B cell (primary cell): ENCODE measurements at regions not wholly inside any gene's neighbourhood (a gene's known extent, or its start where the extent isn't known, plus 50 kb on each side); places are given as distances from the start of the nearest gene placed in this dataset.

Experiments
- ATAC-seq: fragments of 200-7000 bp; cut with Tn5 transposase; one replicate; pipeline ENCODE4 v1.10.0; 2021; ENCODE audit warnings: low read depth, mild to moderate bottlenecking, moderate number of reproducible peaks, moderate library complexity
- CTCF ChIA-PET: fragments of 350-600 bp; sonication (Branson Sonifier 250); formaldehyde crosslinking; loops from one replicate; lab custom pipeline; 2021; ENCODE audit warnings: antibody characterized with exemption, inconsistent platforms; lab: Charles Lee
- POLR2A ChIA-PET: fragments of 350-600 bp; sonication (Branson Sonifier 250); formaldehyde crosslinking; loops from one replicate; lab custom pipeline; 2021; ENCODE audit warnings: antibody characterized with exemption; lab: Charles Lee
- DNase-seq: peaks from one replicate; pipeline ENCODE4 v3.0.0; 2013
- H2AFZ ChIP-seq: 2 replicates; pipeline ENCODE4 v1.6.1; 2012; ENCODE audit warnings: mild to moderate bottlenecking, low read depth, low read length; ENCODE audit not compliant: insufficient read depth, poor library complexity, severe bottlenecking
- H3K27ac ChIP-seq, 2 donors: 1 replicate in 1 of 2; 2 replicates in 1 of 2; pipeline ENCODE4 v1.5.1; 2012 to 2013; ENCODE audit warnings: low read length in 2 of 2, mild to moderate bottlenecking in 2 of 2, moderate library complexity in 1 of 2
- H3K27me3 ChIP-seq, 4 experiments: fragments of 200-600 bp in 1 of 4; sonication (generic) in 1 of 4; replicated peaks in 1 of 4; 1 replicate in 2 of 4; 2 replicates in 2 of 4; pipeline versions ENCODE4 v1.6.1 to v1.7.0; 2013 to 2016; ENCODE audit warnings: low read length in 3 of 4, mild to moderate bottlenecking in 2 of 4, mixed read lengths in 1 of 4, moderate library complexity in 1 of 4; ENCODE audit not compliant: insufficient read depth in 4 of 4, control insufficient read depth in 3 of 4; ENCODE audit errors: control extremely low read depth in 1 of 4
- H3K36me3 ChIP-seq, 2 experiments: replicated peaks in 1 of 2; 1 replicate in 1 of 2; 2 replicates in 1 of 2; pipeline versions ENCODE4 v1.6.1 to v1.7.1; 2013; ENCODE audit warnings: low read length in 1 of 2; ENCODE audit not compliant: insufficient read depth in 2 of 2, control insufficient read depth in 1 of 2; ENCODE audit errors: control extremely low read depth in 1 of 2, extremely low read depth in 1 of 2
- H3K4me1 ChIP-seq, 2 donors: fragments of 200-600 bp in 1 of 2; sonication (generic) in 1 of 2; 1 replicate in 1 of 2; 2 replicates in 1 of 2; pipeline versions ENCODE4 v1.5.1 to v1.6.1; 2013 to 2017; ENCODE audit warnings: low read length in 2 of 2; ENCODE audit not compliant: control insufficient read depth in 2 of 2, insufficient read depth in 2 of 2
- H3K4me2 ChIP-seq: replicated peaks from 2 replicates; pipeline ENCODE3; 2012; ENCODE audit warnings: mild to moderate bottlenecking, low read depth, low read length; ENCODE audit not compliant: poor library complexity, severe bottlenecking
- H3K4me3 ChIP-seq, 5 experiments: fragments of 200-600 bp in 1 of 5; sonication (generic) in 1 of 5; 1 replicate in 3 of 5; 2 replicates in 2 of 5; pipeline versions ENCODE4 v1.5.1 to v1.7.0; 2011 to 2016; ENCODE audit warnings: low read length in 4 of 5, mild to moderate bottlenecking in 4 of 5, low read depth in 2 of 5, control low read depth in 1 of 5, moderate library complexity in 1 of 5; ENCODE audit not compliant: insufficient read depth in 1 of 5; ENCODE audit errors: control extremely low read depth in 1 of 5, extremely low read depth in 1 of 5
- H3K79me2 ChIP-seq: fragments of 200-600 bp; sonication (generic); one replicate; pipeline ENCODE4 v1.6.0; 2016; ENCODE audit warnings: low read length; ENCODE audit not compliant: control insufficient read depth, insufficient read depth
- H3K9ac ChIP-seq: fragments of 200-600 bp; sonication (generic); 2 replicates; pipeline ENCODE4 v1.6.1; 2017; ENCODE audit warnings: mild to moderate bottlenecking, low read length, moderate library complexity
- H3K9me3 ChIP-seq, 3 donors: one replicate each; pipeline versions ENCODE4 v1.6.1 to v1.7.1; 2013; ENCODE audit warnings: low read length in 2 of 3; ENCODE audit not compliant: control insufficient read depth in 2 of 3, insufficient read depth in 1 of 3; ENCODE audit errors: control extremely low read depth in 1 of 3
- H4K20me1 ChIP-seq: 2 replicates; pipeline ENCODE4 v1.6.0; 2012; ENCODE audit warnings: mild to moderate bottlenecking, low read length; ENCODE audit not compliant: insufficient read depth, control insufficient read depth, poor library complexity, severe bottlenecking
- H3K27ac Mint-ChIP-seq: one replicate; pipeline ENCODE4 v1.8.0; 2021; ENCODE audit warnings: mixed read lengths
- H3K27me3 Mint-ChIP-seq: one replicate; pipeline ENCODE4 v1.8.0; 2021; ENCODE audit warnings: mixed read lengths
- H3K4me1 Mint-ChIP-seq: one replicate; pipeline ENCODE4 v1.8.0; 2021; ENCODE audit warnings: mixed read lengths
- H3K4me3 Mint-ChIP-seq: one replicate; pipeline ENCODE4 v1.8.0; 2021; ENCODE audit warnings: mixed read lengths
- H3K9me3 Mint-ChIP-seq: one replicate; pipeline ENCODE4 v1.8.0; 2022; ENCODE audit warnings: mixed read lengths; ENCODE audit not compliant: insufficient read depth
- CTCF ChIP-seq: fragments of 200-600 bp; IDR thresholded peaks from one replicate; pipeline ENCODE4 v1.8.0; 2022; ENCODE audit warnings: antibody characterized with exemption, mild to moderate bottlenecking
- EZH2 ChIP-seq: IDR thresholded peaks from 2 replicates; pipeline ENCODE4 v1.6.1; 2012; ENCODE audit warnings: borderline replicate concordance, low read depth, mild to moderate bottlenecking, moderate library complexity, low read length; ENCODE audit not compliant: insufficient read depth, poor library complexity, severe bottlenecking
- WGBS: methylation state at CpG from one replicate; pipeline ENCODE4 v1.1.5; 2013; ENCODE audit warnings: missing lambda C conversion rate; ENCODE audit not compliant: insufficient coverage; 5-methylcytosine and 5-hydroxymethylcytosine counted together
- intact Hi-C: fragments of 100-400 bp; cut with micrococcal nuclease; formaldehyde crosslinking; loops from one replicate; pipeline ENCODE4 v1.10.0; 2022

- H3K4me1 Mint-ChIP-seq = no peaks in the 10 kb centered on the region
Observed at GRCh38 chr6:91926827-91927226, 1340.0 kb upstream of the MAP3K7 start.

GRCh38 chr6:91926361-91926760 is 1339.5 kb upstream of the MAP3K7 start:
- Mint-ChIP-seq H3K27ac (no peak overlapping the region), H3K4me3 (no peak overlapping the region), H3K9me3 (peaks cover 5% of the 10 kb centered on the region), H3K27me3 (no peaks in the 10 kb centered on the region), H3K4me1 (no peaks in the 10 kb centered on the region)
- DNase-seq = no peak
- H2AFZ ChIP-seq = no peak overlapping the region
- no peaks in the 10 kb centered on the region for H3K79me2 ChIP-seq
- no peak overlapping the region for H3K4me3 ChIP-seq
- H3K9me3 ChIP-seq = peaks cover 0 to 10% (median 0%) of the 10 kb centered on the region in 3 donors
- no peak overlapping the region for H3K27ac ChIP-seq
- CTCF ChIA-PET = no interaction called here
- no peaks in the 10 kb centered on the region for H4K20me1 ChIP-seq
- no peak overlapping the region for H3K4me2 ChIP-seq
- intact Hi-C loops = no loop called here
- no peaks in the 10 kb centered on the region for H3K4me1 ChIP-seq
- no peaks in the 10 kb centered on the region for H3K27me3 ChIP-seq
- H3K9ac ChIP-seq = no peak overlapping the region
- POLR2A ChIA-PET = no interaction called here
- TF ChIP-seq CTCF (no peak), EZH2 (no peak)
- 94% methylated on average over 9 of the region's 10 CpGs for WGBS
- H3K36me3 ChIP-seq = no peaks in the 10 kb centered on the region
- ATAC-seq = no peak

More at GRCh38 chr6:91926827-91927226, 1340.0 kb upstream of the MAP3K7 start:
- Histone ChIP-seq H3K4me3 (no peak overlapping the region), H3K4me2 (no peak overlapping the region), H3K4me1 (no peaks in the 10 kb centered on the region), H4K20me1 (no peaks in the 10 kb centered on the region), H3K27ac (no peak overlapping the region), H3K36me3 (no peaks in the 10 kb centered on the region), H3K27me3 (no peaks in the 10 kb centered on the region), H3K9ac (no peak overlapping the region), H3K9me3 (peaks cover 0 to 10% (median 0%) of the 10 kb centered on the region in 3 donors), H3K79me2 (no peaks in the 10 kb centered on the region), H2AFZ (no peak overlapping the region)
- Mint-ChIP-seq H3K27ac (no peak overlapping the region), H3K27me3 (no peaks in the 10 kb centered on the region), H3K9me3 (peaks cover 5% of the 10 kb centered on the region), H3K4me3 (no peak overlapping the region)
- ATAC-seq = no peak
- TF ChIP-seq EZH2 (no peak), CTCF (no peak)
- no peak for DNase-seq
- intact Hi-C loops = no loop called here
- ChIA-PET POLR2A (no interaction called here), CTCF (no interaction called here)
- 91% methylated on average over 15 of the region's 15 CpGs for WGBS
